GM11168 (cell line): ENCODE measurements at regions not wholly inside any gene's neighbourhood (a gene's known extent, or its start where the extent isn't known, plus 50 kb on each side); places are given as distances from the start of the nearest gene placed in this dataset.
"Not testable (repeated sequence)": the region's sequence is repeated elsewhere in the genome, so short reads cannot be mapped to it uniquely, and the experiment has no call there.

ENCODE experiments used
- in situ Hi-C: fragments of 300-500 bp; cut with MboI; formaldehyde crosslinking; loops from one replicate; pipeline ENCODE4 v1.12.0; 2022; ENCODE audit warnings: low sequenced_read_pairs; ENCODE audit not compliant: unreplicated experiment

- in situ Hi-C loops, result no loop called here
Observed at GRCh38 chr13:59259165-59260000, 904.3 kb downstream of the DIAPH3 start.

DNA sequence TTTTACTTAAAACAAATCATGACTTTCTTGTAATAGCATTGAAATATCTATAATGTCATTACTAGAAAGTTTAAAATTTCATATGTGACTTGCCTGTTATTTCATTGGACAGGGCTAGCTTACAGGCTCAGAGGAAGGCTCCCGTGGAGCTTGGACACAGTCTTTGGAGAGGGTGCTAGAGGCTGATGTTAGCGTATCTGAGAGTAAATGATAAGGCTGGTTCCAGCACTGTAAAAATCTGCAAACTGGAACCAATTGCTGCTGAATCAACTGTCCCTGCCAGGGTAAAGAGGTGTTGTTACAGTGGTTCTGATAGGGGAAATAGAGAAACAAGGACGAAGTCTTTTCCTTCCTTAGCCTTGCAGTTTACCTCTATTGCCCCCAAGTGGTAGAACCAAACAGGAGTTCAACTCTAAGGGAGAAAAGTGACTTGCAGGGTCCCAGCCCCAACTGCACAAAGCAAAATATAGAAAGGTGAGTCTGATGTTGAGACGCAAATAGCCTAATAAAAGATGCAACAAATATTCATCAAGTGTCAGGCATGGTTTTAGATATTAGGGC lies 901.7 kb downstream of the DIAPH3 start:
- in situ Hi-C loops, result no loop called here

DNA sequence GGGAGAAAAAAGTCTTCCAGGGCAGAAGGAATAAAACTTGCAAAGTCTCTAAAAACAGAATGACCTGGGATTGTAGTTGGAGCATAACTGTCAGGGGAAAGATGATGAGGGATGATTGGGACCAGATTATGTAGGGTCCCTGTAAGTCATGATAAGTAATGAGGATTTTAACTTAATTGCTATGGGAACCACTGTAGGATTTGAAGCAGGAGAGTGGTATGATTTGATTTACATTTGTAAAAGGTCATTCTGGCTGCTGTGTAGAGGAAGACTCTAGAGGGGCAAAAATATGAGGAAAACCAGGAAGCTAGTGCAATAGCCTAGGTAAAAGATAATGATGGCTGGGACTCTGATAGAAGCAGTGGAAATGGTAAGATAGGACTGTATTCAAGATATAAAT lies 900.2 kb downstream of the DIAPH3 start:
- in situ Hi-C loops, result no loop called here

- in situ Hi-C loops, result no loop called here
Observed at GRCh38 chr13:59266478-59267063, 897.2 kb downstream of the DIAPH3 start.

DNA sequence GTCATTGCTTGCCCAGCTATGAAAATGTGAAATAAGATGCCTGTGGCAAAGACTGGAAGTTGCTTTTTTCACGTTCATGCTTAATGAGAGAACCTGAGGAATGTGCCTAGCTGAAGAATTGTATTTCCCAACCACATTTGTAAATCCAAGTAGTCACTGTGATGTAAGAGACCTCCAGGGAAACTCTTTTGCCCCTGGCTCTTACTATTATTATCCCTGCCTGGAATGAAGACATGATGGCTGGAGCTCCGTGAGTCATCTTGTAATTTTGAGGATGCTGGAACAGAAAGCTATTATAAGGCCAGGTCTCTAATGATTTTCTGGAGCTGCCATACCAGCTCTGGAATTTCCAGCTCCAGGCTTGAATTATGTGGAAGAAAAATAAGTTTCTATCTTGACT lies 894.3 kb downstream of the DIAPH3 start:
- in situ Hi-C loops, result no loop called here

GRCh38 chr13:59270327-59270726 lies 893.4 kb downstream of the DIAPH3 start:
- in situ Hi-C loops, result no loop called here

DNA sequence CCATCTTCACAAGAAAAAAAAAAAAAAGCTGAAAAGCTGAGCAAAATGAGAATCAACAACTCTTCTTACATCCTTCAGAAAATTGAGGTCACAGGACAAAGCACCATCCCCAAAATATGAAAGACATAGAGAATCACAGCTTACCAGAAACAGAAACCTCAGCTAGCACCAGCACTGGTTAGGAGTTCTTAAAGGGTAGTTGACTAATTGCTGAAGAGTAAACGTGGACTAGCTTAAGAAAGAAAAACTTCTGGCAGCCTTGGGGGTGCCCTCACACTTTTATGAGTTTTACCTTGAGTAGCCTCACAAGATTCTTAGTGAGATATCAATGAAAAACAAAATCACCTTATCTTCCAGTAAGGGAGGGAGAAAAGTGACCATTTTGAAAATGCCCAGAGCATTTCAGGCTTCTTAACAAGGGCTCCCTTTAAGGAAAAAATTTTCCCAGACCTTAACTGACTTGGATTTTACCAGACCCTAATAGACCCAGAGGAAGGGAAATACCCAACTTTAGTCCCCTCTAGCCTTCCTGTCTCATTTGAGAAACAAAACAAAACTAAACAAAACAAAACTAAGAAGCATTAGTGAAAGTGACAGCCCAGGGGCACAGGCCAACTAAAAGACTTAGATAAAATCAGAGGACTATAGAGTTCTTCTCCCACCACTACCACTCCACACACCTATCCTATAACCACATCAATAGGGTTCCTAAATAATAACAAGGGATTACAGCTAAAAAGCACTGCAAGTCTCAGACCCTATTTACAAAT lies 888.6 kb downstream of the DIAPH3 start:
- in situ Hi-C loops, result no loop called here

DNA sequence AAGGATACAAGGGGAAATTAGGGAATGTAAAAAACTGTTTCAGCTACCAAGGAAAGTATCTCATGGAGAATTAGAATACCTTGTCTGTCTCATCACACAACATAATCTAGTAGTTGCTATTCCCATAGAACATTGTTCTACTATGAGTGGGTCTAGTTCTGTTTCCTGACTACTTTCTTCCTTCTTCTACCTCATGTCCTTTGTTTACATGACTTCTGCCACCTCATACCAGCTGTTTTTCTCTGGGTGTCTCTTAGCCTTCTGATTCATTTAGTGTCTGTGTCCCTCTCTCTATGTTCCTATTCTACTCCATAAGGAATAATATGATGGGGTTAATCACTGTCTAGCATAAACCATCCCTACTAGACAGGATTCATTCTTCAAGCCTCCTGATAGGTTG lies 887.3 kb downstream of the DIAPH3 start:
- in situ Hi-C loops, result no loop called here

DNA sequence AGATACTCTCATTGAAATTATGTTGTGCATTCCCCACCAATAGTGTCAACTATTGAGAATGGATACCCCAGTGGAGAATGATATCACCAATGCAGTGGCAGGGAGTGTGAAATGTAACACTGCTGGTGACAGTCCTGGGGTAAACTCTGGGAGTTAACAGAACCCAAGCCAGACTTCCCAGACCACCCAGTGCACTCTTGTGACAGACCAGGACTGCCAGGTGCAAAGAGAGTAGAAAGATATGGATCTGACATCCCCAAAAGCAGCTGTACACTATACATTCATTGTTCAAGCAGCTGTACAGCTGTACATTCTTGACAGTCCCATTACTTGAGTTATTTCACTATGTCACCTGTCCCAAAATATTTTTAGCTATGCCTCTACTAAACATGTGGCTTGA lies 886.6 kb downstream of the DIAPH3 start:
- in situ Hi-C loops, result no loop called here

DNA sequence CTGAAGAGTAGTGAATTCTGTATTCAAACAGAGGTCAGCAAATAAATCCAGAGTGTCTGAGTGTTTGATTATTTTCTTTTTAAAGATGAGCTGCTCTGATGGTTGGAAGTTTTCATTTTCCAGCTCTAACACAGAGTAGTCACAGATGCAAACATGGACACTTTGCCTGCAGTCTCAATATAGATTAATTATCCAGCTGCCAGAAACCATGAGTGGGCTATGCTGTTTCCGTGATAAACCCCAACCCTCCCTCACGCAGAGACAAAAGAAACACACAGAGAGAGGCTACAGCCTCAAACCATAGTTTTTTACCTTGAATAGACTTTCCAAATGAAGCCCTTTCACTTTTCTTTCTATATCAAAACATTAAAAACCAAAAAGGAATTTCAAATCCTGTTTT lies 884.7 kb downstream of the DIAPH3 start:
- in situ Hi-C loops, result no loop called here

DNA sequence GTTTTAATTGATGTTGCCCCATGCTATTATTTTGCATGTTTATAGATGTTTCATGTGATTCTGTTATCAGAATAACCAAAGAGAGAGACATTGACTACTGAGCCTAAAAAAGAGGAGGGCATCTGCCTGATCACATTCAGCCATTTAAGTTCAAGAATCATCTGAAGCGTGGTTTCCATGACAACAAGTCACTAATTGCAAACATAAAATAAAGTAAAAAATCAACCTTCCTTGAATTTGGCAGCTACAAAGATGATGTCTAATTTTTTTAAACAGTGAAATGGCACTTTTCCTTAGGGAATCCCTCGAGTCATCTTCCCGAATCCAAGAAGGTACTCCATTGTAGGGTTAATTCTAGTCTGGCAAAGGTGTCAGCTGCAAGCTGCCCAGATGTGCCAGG lies 884.2 kb downstream of the DIAPH3 start:
- in situ Hi-C loops, result no loop called here

GRCh38 chr13:59280297-59280696 lies 883.4 kb downstream of the DIAPH3 start:
- in situ Hi-C loops, result no loop called here

- in situ Hi-C loops, result no loop called here
Observed at GRCh38 chr13:59281453-59281852, 882.3 kb downstream of the DIAPH3 start.

DNA sequence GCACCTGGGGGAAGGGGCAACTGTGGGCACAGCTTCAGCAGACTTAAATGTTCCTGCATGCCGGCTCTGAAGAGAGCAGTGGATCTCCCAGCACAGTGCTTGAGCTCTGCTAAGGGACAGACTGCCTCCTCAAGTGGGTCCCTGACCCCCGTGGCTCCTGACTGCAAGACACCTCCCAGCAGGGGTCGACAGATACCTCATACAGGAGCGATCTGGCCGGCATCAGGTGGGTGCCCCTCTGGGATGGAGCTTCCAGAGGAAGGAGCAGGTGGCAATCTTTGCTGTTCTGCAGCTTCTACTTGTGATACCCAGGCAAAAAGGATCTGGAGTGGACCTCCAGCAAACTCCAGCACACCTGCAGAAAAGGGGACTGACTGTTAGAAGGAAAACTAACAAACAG lies 871.5 kb downstream of the DIAPH3 start:
- in situ Hi-C loops, result not testable (repeated sequence)

- in situ Hi-C loops, result no loop called here
Observed at GRCh38 chr13:59299584-59299983, 864.1 kb downstream of the DIAPH3 start.

DNA sequence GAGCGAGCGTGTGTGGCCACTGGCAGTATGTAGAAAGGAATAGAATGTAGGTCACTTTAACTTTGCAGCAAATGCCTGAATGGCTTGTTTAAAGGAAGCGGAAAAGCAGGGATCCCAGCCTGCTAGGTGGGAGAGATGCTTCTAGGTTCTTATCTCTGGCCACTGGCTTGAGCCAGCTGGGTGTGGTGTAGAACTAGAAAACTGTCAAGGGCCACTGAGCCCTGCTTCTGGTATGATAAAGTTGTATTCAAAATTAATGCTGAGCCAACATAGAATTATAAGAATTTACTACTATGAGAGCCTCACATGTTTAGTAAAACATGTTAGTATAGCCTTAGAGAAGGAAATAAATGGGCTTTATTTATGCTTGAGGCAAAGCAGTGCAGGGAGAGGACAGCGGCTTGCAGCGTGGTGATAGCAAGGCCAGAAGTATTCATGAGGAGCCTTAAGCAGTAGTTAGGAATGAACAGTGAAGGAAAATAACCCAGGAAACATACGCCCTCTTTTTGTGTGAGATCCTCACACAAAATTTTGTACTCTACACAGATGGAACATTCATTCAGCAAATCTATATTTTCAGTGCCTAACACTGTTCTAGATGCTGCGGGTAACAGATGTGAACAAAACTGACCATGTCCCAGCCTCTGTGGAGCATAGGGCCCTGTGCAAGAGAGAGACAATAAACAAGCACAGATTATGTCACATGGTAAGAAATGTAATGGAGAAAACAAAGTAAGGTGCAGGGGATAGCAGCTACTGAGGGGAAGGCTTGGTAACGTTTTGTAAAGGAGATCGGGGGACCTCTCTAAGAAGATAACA lies 863.2 kb downstream of the DIAPH3 start:
- in situ Hi-C loops, result no loop called here

DNA sequence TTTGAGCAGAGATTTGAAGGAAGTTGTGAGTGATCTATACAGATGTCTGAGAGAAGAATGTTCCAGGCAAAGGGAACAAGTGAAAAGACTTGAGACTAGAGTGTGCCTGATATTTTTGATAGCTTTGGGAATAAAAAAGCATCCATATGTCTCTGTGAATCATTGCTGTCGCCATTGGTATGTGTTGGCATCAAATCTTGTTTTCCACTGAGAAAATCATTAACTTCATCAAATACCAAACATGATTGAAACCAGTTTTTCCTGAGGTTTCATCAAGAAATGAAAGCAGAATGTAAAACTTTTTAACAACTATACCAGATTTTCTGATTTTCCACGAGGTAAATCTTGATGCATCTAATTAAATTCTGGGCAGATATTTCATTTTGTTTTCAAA lies 862.6 kb downstream of the DIAPH3 start:
- in situ Hi-C loops, result no loop called here

DNA sequence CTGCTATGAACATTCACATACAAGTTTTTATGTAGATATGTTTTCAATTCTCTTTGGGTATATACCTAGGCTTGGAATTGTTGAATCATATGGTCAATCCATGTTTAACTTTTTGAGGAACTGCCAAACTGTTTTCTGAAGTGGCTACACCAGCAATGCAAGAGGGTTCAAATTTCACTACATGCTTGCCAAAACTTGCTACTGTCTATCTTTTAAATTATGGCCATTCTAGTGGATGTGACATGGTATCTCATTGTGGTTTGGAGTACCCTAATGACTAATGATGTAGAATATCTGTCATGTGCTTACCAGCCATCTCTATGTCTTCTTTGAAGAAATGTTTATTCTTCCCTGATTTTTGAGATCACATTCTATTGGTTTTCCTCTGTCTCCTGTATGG lies 860.3 kb downstream of the DIAPH3 start:
- in situ Hi-C loops, result no loop called here

DNA sequence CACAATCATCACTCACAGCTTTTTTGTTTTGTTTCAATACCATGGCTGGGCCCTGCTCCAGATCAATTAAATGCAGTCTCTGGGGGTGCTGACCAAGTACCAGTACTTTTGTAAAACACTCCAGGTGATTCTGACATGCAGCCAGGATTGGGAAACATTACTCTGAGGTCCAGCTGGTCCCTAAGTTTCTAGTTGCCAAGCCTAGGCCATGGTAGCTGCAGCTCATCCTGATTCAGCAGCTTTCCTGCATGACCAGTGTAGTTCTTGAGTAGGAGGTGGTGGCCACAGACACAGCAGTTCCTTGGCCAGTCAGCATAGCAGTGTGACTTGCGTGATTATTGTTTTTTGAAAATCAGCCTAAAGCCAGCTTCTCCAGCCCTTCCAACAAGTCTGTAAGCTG lies 859.1 kb downstream of the DIAPH3 start:
- in situ Hi-C loops, result no loop called here

GRCh38 chr13:59305896-59306295 lies 857.8 kb downstream of the DIAPH3 start:
- in situ Hi-C loops, result no loop called here
